Endodermal cell (in vitro differentiated cells): ENCODE measurements at regions not wholly inside any gene's neighbourhood (a gene's known extent, or its start where the extent isn't known, plus 50 kb on each side); places are given as distances from the start of the nearest gene placed in this dataset.

Source experiments
- DNase-seq: peaks from one replicate; pipeline ENCODE4 v3.0.0-alpha.2; 2017
- H3K27ac ChIP-seq: 2 replicates; pipeline ENCODE4 v1.5.1; 2013; ENCODE audit warnings: mild to moderate bottlenecking, low read depth, low read length, moderate library complexity
- H3K27me3 ChIP-seq: 2 replicates; pipeline ENCODE4 v1.6.1; 2013; ENCODE audit warnings: mild to moderate bottlenecking, low read length, moderate library complexity; ENCODE audit not compliant: insufficient read depth, control insufficient read depth, poor library complexity, severe bottlenecking
- H3K36me3 ChIP-seq: 2 replicates; pipeline ENCODE4 v1.7.0; 2013; ENCODE audit warnings: mild to moderate bottlenecking, low read length, moderate library complexity; ENCODE audit not compliant: control insufficient read depth, insufficient read depth
- H3K4me1 ChIP-seq: one replicate; pipeline ENCODE4 v1.7.0; 2013; ENCODE audit warnings: low read length; ENCODE audit not compliant: control insufficient read depth, insufficient read depth
- H3K4me3 ChIP-seq: 2 replicates; pipeline ENCODE4 v1.5.1; 2013; ENCODE audit warnings: mild to moderate bottlenecking, low read length, moderate library complexity
- H3K9ac ChIP-seq: 2 replicates; pipeline ENCODE4 v1.6.1; 2013; ENCODE audit warnings: mild to moderate bottlenecking, low read length, moderate library complexity; ENCODE audit not compliant: poor library complexity, severe bottlenecking; ENCODE audit errors: extremely low read depth
- H3K9me3 ChIP-seq: 2 replicates; pipeline ENCODE4 v1.6.1; 2013; ENCODE audit warnings: mild to moderate bottlenecking, low read length, moderate library complexity; ENCODE audit not compliant: control insufficient read depth
- H3K27ac Mint-ChIP-seq: 2 replicates; pipeline ENCODE4 v1.8.0; 2020; ENCODE audit warnings: mixed read lengths
- H3K27me3 Mint-ChIP-seq: 2 replicates; pipeline ENCODE4 v1.8.0; 2021; ENCODE audit warnings: mild to moderate bottlenecking, mixed read lengths; ENCODE audit not compliant: insufficient read depth
- H3K36me3 Mint-ChIP-seq: 2 replicates; pipeline ENCODE4 v1.8.0; 2020; ENCODE audit warnings: low read depth, mixed read lengths
- H3K4me1 Mint-ChIP-seq: 2 replicates; pipeline ENCODE4 v1.8.0; 2020; ENCODE audit warnings: mixed read lengths
- H3K4me3 Mint-ChIP-seq: 2 replicates; pipeline ENCODE4 v1.8.0; 2020; ENCODE audit warnings: mild to moderate bottlenecking, moderate library complexity, mixed read lengths
- H3K9me3 Mint-ChIP-seq: 2 replicates; pipeline ENCODE4 v1.8.0; 2020; ENCODE audit warnings: mild to moderate bottlenecking, mixed read lengths
- CTCF ChIP-seq: fragments of 200-600 bp; sonication (generic); conservative IDR thresholded peaks from 2 replicates; pipeline ENCODE4 v1.5.0; 2021; ENCODE audit warnings: antibody characterized with exemption, mild to moderate bottlenecking
- WGBS, 2 experiments: methylation state at CpG; one replicate each; pipeline versions ENCODE4 v1.1.5 to v1.1.7; 2013; ENCODE audit warnings: missing lambda C conversion rate in 2 of 2, mixed read lengths in 1 of 2; ENCODE audit not compliant: insufficient coverage in 1 of 2, insufficient read length in 1 of 2; 5-methylcytosine and 5-hydroxymethylcytosine counted together

GRCh38 chr2:160993654-160994061, 166.6 kb upstream of the TANK start:
- TF ChIP-seq CTCF = no peak
- no peak overlapping the region for H3K27ac Mint-ChIP-seq
- H3K4me1 ChIP-seq = no peaks in the 10 kb centered on the region

GRCh38 chr2:160994141-160995002, 165.9 kb upstream of the TANK start:
- no peak overlapping the region for H3K4me3 ChIP-seq
- H3K9me3 ChIP-seq = no peaks in the 10 kb centered on the region
- H3K4me3 Mint-ChIP-seq = no peak overlapping the region

More at GRCh38 chr2:160993654-160994061, 166.6 kb upstream of the TANK start:
- Mint-ChIP-seq H3K36me3 (no peaks in the 10 kb centered on the region), H3K4me3 (no peak overlapping the region), H3K27me3 (no peaks in the 10 kb centered on the region), H3K4me1 (peaks cover 1% of the 10 kb centered on the region), H3K9me3 (no peaks in the 10 kb centered on the region)
- 90 to 92% methylated on average over 7 of the region's 7 CpGs for WGBS, 2 experiments
- no peak for DNase-seq
- Histone ChIP-seq H3K4me3 (no peak overlapping the region), H3K27me3 (no peaks in the 10 kb centered on the region), H3K27ac (no peak overlapping the region), H3K9me3 (no peaks in the 10 kb centered on the region), H3K9ac (no peak overlapping the region), H3K36me3 (no peaks in the 10 kb centered on the region)

GRCh38 chr2:160996584-160996983, 163.6 kb upstream of the TANK start:
- Mint-ChIP-seq H3K27ac (no peak overlapping the region), H3K36me3 (no peaks in the 10 kb centered on the region), H3K4me3 (no peak overlapping the region), H3K27me3 (no peaks in the 10 kb centered on the region), H3K9me3 (no peaks in the 10 kb centered on the region), H3K4me1 (peaks cover 1% of the 10 kb centered on the region)
- no peak for DNase-seq
- no peak overlapping the region for H3K9ac ChIP-seq
- 100% methylated on average over 1 of the region's 1 CpG for WGBS, 2 experiments
- H3K27me3 ChIP-seq = no peaks in the 10 kb centered on the region
- H3K27ac ChIP-seq = no peak overlapping the region
- no peak for TF ChIP-seq CTCF
- no peaks in the 10 kb centered on the region for H3K9me3 ChIP-seq
- H3K4me1 ChIP-seq = no peaks in the 10 kb centered on the region
- no peak overlapping the region for H3K4me3 ChIP-seq
- no peaks in the 10 kb centered on the region for H3K36me3 ChIP-seq

More at GRCh38 chr2:160994141-160995002, 165.9 kb upstream of the TANK start:
- 57 to 58% methylated on average over 9 to 14 of the region's 16 CpGs for WGBS, 2 experiments
- Histone ChIP-seq H3K4me1 (no peaks in the 10 kb centered on the region), H3K27ac (no peak overlapping the region), H3K36me3 (no peaks in the 10 kb centered on the region), H3K9ac (no peak overlapping the region), H3K27me3 (no peaks in the 10 kb centered on the region)
- peak; percentile 92 for TF ChIP-seq CTCF
- peaks cover 1% of the 10 kb centered on the region for H3K4me1 Mint-ChIP-seq
- H3K9me3 Mint-ChIP-seq = no peaks in the 10 kb centered on the region
- H3K27ac Mint-ChIP-seq = no peak overlapping the region
- H3K36me3 Mint-ChIP-seq = no peaks in the 10 kb centered on the region
- peak; percentile 91 for DNase-seq
- no peaks in the 10 kb centered on the region for H3K27me3 Mint-ChIP-seq
